ENCODE measurements at regions not wholly inside any gene's neighbourhood (a gene's known extent, or its start where the extent isn't known, plus 50 kb on each side); places are given as distances from the start of the nearest gene placed in this dataset.

- TF ChIP-seq CTBP2 (IDR thresholded peaks at IDR 0.05; ENCODE audit: borderline replicate concordance, insufficient read depth, insufficient read length, low read length), result no peak
Measured at GRCh38 chr5:75885849-75886596, 168.8 kb upstream of the POC5 start (continued).

Measured in H1 (cell line).